Nephron (organoid): ENCODE measurements at regions not wholly inside any gene's neighbourhood (a gene's known extent, or its start where the extent isn't known, plus 50 kb on each side); places are given as distances from the start of the nearest gene placed in this dataset.

ENCODE experiments used
- H3K27ac Mint-ChIP-seq, 3 experiments: 2 replicates each; pipeline ENCODE4 v1.8.0; 2020; ENCODE audit warnings: mixed read lengths in 3 of 3, mild to moderate bottlenecking in 2 of 3, moderate library complexity in 1 of 3
- H3K27me3 Mint-ChIP-seq: 2 replicates; pipeline ENCODE4 v1.8.0; 2021; ENCODE audit warnings: low read depth, mild to moderate bottlenecking, moderate library complexity, mixed read lengths
- H3K36me3 Mint-ChIP-seq: 2 replicates; pipeline ENCODE4 v1.8.0; 2020; ENCODE audit warnings: low read depth, mixed read lengths
- H3K4me1 Mint-ChIP-seq: 2 replicates; pipeline ENCODE4 v1.8.0; 2020; ENCODE audit warnings: mixed read lengths
- H3K4me3 Mint-ChIP-seq, 3 experiments: 2 replicates each; pipeline ENCODE4 v1.8.0; 2020; ENCODE audit warnings: mild to moderate bottlenecking in 3 of 3, mixed read lengths in 3 of 3, moderate library complexity in 2 of 3
- H3K9me3 Mint-ChIP-seq: 2 replicates; pipeline ENCODE4 v1.8.0; 2020; ENCODE audit warnings: mixed read lengths
- TF ChIP-seq, protein P1 (sequence below), 3 experiments: fragments of 200-600 bp; sonication (generic); IDR thresholded peaks; one replicate each; pipeline ENCODE4 v1.5.0; 2021; ENCODE audit warnings: antibody characterized with exemption in 3 of 3; ENCODE audit not compliant: unreplicated experiment in 3 of 3

DNA sequence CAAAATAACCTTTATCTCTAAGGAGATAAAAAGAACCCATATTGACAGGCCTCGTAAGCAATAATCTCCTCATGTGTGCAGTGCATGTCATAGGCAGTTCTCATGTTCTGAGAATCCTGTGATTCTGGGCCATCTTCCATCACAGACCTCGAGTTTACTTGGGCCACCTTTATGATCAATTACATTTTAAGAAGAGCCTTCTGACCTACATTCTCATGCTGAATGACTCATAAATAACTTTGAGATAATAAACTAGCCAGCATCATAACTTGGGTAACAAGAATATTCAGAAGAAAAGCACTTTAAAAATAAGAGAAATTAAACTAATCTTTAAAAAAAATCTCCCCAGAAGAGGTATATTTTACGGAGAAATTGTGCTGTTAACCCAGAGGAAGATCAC, 310.7 kb upstream of the ZNF717 start:
- Mint-ChIP-seq H3K4me1 (no peaks in the 10 kb centered on the region), H3K4me3 (no peak overlapping the region), H3K9me3 (no peaks in the 10 kb centered on the region), H3K36me3 (no peaks in the 10 kb centered on the region), H3K27me3 (no peaks in the 10 kb centered on the region), H3K27ac (no peak overlapping the region)
- TF ChIP-seq, protein P1, sequence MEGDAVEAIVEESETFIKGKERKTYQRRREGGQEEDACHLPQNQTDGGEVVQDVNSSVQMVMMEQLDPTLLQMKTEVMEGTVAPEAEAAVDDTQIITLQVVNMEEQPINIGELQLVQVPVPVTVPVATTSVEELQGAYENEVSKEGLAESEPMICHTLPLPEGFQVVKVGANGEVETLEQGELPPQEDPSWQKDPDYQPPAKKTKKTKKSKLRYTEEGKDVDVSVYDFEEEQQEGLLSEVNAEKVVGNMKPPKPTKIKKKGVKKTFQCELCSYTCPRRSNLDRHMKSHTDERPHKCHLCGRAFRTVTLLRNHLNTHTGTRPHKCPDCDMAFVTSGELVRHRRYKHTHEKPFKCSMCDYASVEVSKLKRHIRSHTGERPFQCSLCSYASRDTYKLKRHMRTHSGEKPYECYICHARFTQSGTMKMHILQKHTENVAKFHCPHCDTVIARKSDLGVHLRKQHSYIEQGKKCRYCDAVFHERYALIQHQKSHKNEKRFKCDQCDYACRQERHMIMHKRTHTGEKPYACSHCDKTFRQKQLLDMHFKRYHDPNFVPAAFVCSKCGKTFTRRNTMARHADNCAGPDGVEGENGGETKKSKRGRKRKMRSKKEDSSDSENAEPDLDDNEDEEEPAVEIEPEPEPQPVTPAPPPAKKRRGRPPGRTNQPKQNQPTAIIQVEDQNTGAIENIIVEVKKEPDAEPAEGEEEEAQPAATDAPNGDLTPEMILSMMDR (IDR thresholded peaks at IDR 0.05; ENCODE audit: unreplicated experiment in 3 of 3): no peak

DNA sequence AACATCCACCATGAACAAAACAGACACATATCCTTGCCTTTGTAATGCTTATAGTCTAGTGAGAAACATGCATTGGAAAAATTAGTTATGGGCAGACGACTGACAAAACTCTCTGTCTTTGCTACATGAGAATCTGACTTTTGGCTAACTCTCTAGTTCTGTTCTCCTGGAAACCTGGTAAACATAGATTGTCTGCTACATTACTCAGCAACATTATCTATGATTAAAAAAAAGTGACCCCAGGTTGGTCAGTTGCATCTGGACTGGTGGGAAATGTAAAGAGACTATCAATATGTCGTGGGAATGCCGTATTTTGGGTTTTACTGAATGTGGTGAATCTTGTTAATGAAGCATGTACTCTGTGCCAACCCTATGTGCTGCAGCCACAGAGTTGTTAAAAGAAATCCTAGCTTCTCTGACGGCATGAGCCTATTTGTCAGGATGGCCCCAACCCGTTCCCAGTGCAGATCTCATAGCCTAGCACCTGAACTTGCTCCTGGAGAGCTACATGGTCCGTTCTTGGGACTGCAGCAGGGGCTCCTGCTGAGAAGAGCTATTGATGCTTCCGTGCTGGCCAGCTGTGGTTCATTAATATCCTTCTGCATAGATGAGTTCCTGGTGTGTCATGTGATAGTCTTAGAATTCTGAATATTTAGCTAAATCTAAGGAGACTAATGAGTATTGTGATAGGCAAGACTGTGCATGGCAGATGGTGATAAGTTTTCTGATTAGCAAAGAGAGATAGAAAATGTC, 311.7 kb upstream of the ZNF717 start:
- TF ChIP-seq, protein P1 (IDR thresholded peaks at IDR 0.05; ENCODE audit: unreplicated experiment in 3 of 3): no peak
- no peaks in the 10 kb centered on the region for H3K36me3 Mint-ChIP-seq
- no peaks in the 10 kb centered on the region for H3K27me3 Mint-ChIP-seq
- no peak overlapping the region for H3K4me3 Mint-ChIP-seq
- H3K9me3 Mint-ChIP-seq: no peaks in the 10 kb centered on the region
- H3K4me1 Mint-ChIP-seq: no peaks in the 10 kb centered on the region
- no peak overlapping the region for H3K27ac Mint-ChIP-seq

DNA sequence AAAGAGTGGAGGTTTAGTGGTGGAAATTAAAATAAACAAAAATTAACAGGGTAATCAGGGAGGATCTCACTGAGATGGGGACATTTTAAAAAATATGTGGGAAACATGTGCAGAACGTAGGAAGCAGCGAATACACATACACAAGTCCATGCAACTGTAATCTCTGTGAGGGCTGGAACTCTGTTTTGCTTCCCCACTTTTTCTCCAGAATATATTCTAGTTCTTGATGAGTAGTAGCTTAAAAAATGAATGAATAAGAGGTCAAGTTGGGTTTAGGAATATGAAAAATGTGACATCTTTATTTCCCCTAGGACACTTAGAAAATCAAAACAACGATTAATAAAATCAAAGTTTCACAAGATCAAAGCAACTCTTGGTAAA, 312.2 kb upstream of the ZNF717 start:
- H3K27ac Mint-ChIP-seq: no peak overlapping the region
- H3K36me3 Mint-ChIP-seq: no peaks in the 10 kb centered on the region
- TF ChIP-seq, protein P1 (IDR thresholded peaks at IDR 0.05; ENCODE audit: unreplicated experiment in 3 of 3): no peak

DNA sequence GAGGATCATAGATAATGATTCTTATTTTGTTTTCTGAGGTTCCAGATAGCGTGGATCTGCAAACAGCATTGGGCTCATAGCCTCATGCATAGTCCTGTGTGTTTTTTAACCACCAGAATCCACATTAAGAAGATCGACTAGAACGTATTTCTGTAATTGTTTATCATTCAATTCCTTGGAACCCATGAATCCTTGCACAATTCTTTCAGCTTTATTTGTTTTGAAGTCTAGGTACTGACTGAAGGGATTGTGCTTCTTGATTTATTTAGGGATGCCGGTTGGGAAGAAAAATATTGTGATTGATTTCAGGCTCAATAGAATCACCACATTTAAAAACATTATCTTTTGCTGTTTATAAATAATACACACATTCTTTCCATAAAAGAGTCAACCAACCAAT, 314.6 kb upstream of the ZNF717 start:
- Mint-ChIP-seq H3K36me3 (no peaks in the 10 kb centered on the region), H3K9me3 (no peaks in the 10 kb centered on the region), H3K27ac (no peak overlapping the region), H3K4me3 (no peak overlapping the region), H3K4me1 (no peaks in the 10 kb centered on the region), H3K27me3 (no peaks in the 10 kb centered on the region)
- TF ChIP-seq, protein P1 (IDR thresholded peaks at IDR 0.05; ENCODE audit: unreplicated experiment in 3 of 3): no peak

More for the DNA sequence above, 312.2 kb upstream of the ZNF717 start:
- Mint-ChIP-seq H3K9me3 (no peaks in the 10 kb centered on the region), H3K4me3 (no peak overlapping the region), H3K27me3 (no peaks in the 10 kb centered on the region), H3K4me1 (no peaks in the 10 kb centered on the region)

DNA sequence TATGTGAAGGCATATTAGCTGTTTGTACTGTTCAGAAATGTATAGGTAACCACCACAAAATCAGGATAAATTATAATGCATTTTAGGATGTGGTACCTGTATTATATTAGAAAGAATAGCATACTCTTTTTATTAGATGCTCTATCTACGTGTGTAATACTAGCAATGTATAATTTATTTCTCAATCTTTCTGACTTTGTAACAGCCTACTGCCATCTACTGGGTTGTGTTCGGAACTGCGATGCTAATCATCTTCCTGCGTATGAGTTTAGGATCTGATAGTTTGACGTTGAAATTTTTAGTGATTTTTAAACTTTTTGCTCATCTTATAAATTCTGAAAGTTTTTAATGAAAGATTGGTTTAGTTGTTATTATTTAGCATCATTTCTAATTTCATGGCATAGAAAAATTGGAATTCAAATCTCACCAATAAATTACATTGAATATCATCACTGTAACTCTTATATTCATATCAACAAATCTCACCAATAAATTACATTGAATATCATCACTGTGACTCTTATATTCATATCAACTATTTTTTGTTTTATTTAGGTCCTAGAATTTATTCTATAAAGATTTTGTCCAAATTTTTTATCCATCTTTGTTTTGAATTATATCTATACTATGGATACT, 322.7 kb upstream of the ZNF717 start:
- TF ChIP-seq, protein P1 (IDR thresholded peaks at IDR 0.05; ENCODE audit: unreplicated experiment in 3 of 3): peak; percentile 80 to 87 (median 82)
- no peaks in the 10 kb centered on the region for H3K4me1 Mint-ChIP-seq
- H3K36me3 Mint-ChIP-seq: no peaks in the 10 kb centered on the region
- no peak overlapping the region for H3K27ac Mint-ChIP-seq
- H3K9me3 Mint-ChIP-seq: no peaks in the 10 kb centered on the region
- H3K27me3 Mint-ChIP-seq: no peaks in the 10 kb centered on the region
- no peak overlapping the region for H3K4me3 Mint-ChIP-seq

DNA sequence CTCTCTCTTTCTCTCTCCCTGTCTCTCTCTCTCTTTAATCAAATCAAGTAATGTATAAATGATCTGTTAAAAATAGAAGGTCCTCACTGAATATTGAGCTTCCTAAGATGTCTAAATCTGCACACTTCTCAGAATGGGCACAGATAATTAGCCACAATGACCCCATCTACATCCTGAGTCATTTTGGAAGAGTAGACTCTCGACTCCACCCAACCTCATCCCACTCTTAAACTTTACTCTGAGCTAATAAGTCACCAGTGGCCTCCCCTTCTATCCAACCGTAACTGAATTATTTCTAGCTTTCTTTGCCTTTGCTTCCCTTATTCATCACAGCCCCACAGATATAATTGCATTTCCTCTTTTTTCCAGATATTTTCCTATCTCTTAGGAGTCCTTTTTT, 326.5 kb upstream of the ZNF717 start:
- TF ChIP-seq, protein P1 (IDR thresholded peaks at IDR 0.05; ENCODE audit: unreplicated experiment in 3 of 3): no peak
- H3K9me3 Mint-ChIP-seq: no peaks in the 10 kb centered on the region

More for the DNA sequence above, 326.5 kb upstream of the ZNF717 start:
- Mint-ChIP-seq H3K4me1 (no peaks in the 10 kb centered on the region), H3K27ac (no peak overlapping the region), H3K36me3 (no peaks in the 10 kb centered on the region), H3K4me3 (no peak overlapping the region), H3K27me3 (no peaks in the 10 kb centered on the region)
